GM21526 (cell line): ENCODE measurements at regions not wholly inside any gene's neighbourhood (a gene's known extent, or its start where the extent isn't known, plus 50 kb on each side); places are given as distances from the start of the nearest gene placed in this dataset.

ENCODE experiments used
- ATAC-seq: cut with Tn5 transposase; IDR thresholded peaks from one replicate; pipeline ENCODE4 v1.9.1; 2021; ENCODE audit warnings: moderate library complexity; ENCODE audit not compliant: unreplicated experiment, low FRiP score

GRCh38 chr1:42096554-42096953 lies 56.7 kb upstream of the GUCA2B start:
- no peak for ATAC-seq

GRCh38 chr1:42089246-42089645 lies 64.0 kb upstream of the GUCA2B start:
- no peak for ATAC-seq

- no peak for ATAC-seq
These were observed 67.1 kb upstream of the GUCA2B start for GRCh38 chr1:42086146-42086545.

GRCh38 chr1:42085596-42085995 lies 67.6 kb upstream of the GUCA2B start:
- no peak for ATAC-seq

GRCh38 chr1:42081475-42081874 lies 71.7 kb upstream of the GUCA2B start:
- no peak for ATAC-seq

GRCh38 chr1:42075179-42075578 lies 78.0 kb upstream of the GUCA2B start:
- no peak for ATAC-seq

GRCh38 chr1:42070996-42071395 lies 82.2 kb upstream of the GUCA2B start:
- ATAC-seq = no peak

GRCh38 chr1:42057800-42058199 lies 95.4 kb upstream of the GUCA2B start:
- no peak for ATAC-seq

GRCh38 chr1:42056460-42056859 lies 96.8 kb upstream of the GUCA2B start:
- no peak for ATAC-seq

GRCh38 chr1:42055061-42055460 lies 98.1 kb upstream of the GUCA2B start:
- ATAC-seq = no peak

GRCh38 chr1:42052072-42052699 lies 101.0 kb upstream of the GUCA2B start:
- ATAC-seq = no peak

GRCh38 chr1:42047508-42047880 lies 105.7 kb upstream of the GUCA2B start:
- ATAC-seq = no peak

- ATAC-seq = no peak
These were observed 106.3 kb upstream of the GUCA2B start for GRCh38 chr1:42046761-42047507.

- ATAC-seq = no peak
These were observed 108.9 kb upstream of the GUCA2B start for GRCh38 chr1:42044346-42044745.

GRCh38 chr1:42043811-42044210 lies 109.4 kb upstream of the GUCA2B start:
- no peak for ATAC-seq

GRCh38 chr1:42043182-42043581 lies 110.0 kb upstream of the GUCA2B start:
- ATAC-seq = no peak

GRCh38 chr1:42041031-42041430 lies 112.2 kb upstream of the GUCA2B start:
- ATAC-seq = no peak

- no peak for ATAC-seq
These were observed 113.1 kb upstream of the GUCA2B start for GRCh38 chr1:42040159-42040558.

- no peak for ATAC-seq
These were observed 114.9 kb upstream of the GUCA2B start for GRCh38 chr1:42038261-42038660.

GRCh38 chr1:42037586-42037985 lies 115.6 kb upstream of the GUCA2B start:
- no peak for ATAC-seq

GRCh38 chr1:42037161-42037560 lies 116.0 kb upstream of the GUCA2B start:
- no peak for ATAC-seq

GRCh38 chr1:42035830-42036604 lies 117.2 kb upstream of the GUCA2B start:
- ATAC-seq = peak; percentile 89
